Thyroid gland (tissue), 4 donors: ENCODE measurements at regions not wholly inside any gene's neighbourhood (a gene's known extent, or its start where the extent isn't known, plus 50 kb on each side); places are given as distances from the start of the nearest gene placed in this dataset.

ENCODE experiments used
- CTCF ChIP-seq, 6 experiments: fragments of 200-600 bp in 3 of 6; fragments of 450-650 bp in 3 of 6; sonication (generic) in 3 of 6; IDR thresholded peaks; one replicate each; pipeline ENCODE4 v1.5.1; 2016 to 2019; ENCODE audit warnings: antibody characterized with exemption in 6 of 6, mild to moderate bottlenecking in 2 of 6, inconsistent platforms in 1 of 6, moderate library complexity in 1 of 6
- POLR2A ChIP-seq, 2 donors: fragments of 450-650 bp; IDR thresholded peaks; one replicate each; pipeline ENCODE4 v1.6.1; 2017; ENCODE audit warnings: antibody characterized with exemption in 2 of 2, mild to moderate bottlenecking in 2 of 2, moderate library complexity in 1 of 2

- TF ChIP-seq CTCF (IDR thresholded peaks at IDR 0.05) (no peak), POLR2A (IDR thresholded peaks at IDR 0.05) (no peak)
Measured at GRCh38 chr21:27586326-27586725, 619.4 kb upstream of the ADAMTS5 start.
